Natural killer cell (primary cell): ENCODE measurements at regions not wholly inside any gene's neighbourhood (a gene's known extent, or its start where the extent isn't known, plus 50 kb on each side); places are given as distances from the start of the nearest gene placed in this dataset.

ENCODE experiments used
- ATAC-seq, 3 donors: fragments of 150-1000 bp in 2 of 3; fragments of 200-7000 bp in 1 of 3; cut with Tn5 transposase; 1 replicate in 1 of 3; 2 replicates in 2 of 3; pipeline ENCODE4 v1.10.0; 2021; ENCODE audit warnings: mild to moderate bottlenecking in 2 of 3, moderate library complexity in 2 of 3
- DNase-seq, 2 donors: peaks; one replicate each; pipeline versions ENCODE4 v3.0.0 to v3.0.0-alpha.2; 2013 to 2021; ENCODE audit warnings: mixed read lengths in 1 of 2
- H3K27ac ChIP-seq: one replicate; pipeline ENCODE4 v1.5.1; 2013; ENCODE audit warnings: mild to moderate bottlenecking, low read length
- H3K27me3 ChIP-seq: one replicate; pipeline ENCODE4 v1.6.1; 2013; ENCODE audit warnings: low read length; ENCODE audit not compliant: control insufficient read depth, insufficient read depth
- H3K36me3 ChIP-seq: one replicate; pipeline ENCODE4 v1.6.1; 2013; ENCODE audit warnings: low read length; ENCODE audit not compliant: control insufficient read depth, insufficient read depth
- H3K4me1 ChIP-seq: one replicate; pipeline ENCODE4 v1.6.1; 2013; ENCODE audit warnings: low read length; ENCODE audit not compliant: control insufficient read depth, insufficient read depth
- H3K4me3 ChIP-seq: one replicate; pipeline ENCODE4 v1.5.1; 2013; ENCODE audit warnings: low read length
- H3K9me3 ChIP-seq: one replicate; pipeline ENCODE4 v1.6.1; 2013; ENCODE audit warnings: low read length; ENCODE audit not compliant: control insufficient read depth, insufficient read depth
- H3K27ac Mint-ChIP-seq, 2 donors: one replicate each; pipeline ENCODE4 v1.8.0; 2022; ENCODE audit warnings: mild to moderate bottlenecking in 2 of 2, mixed read lengths in 2 of 2, moderate library complexity in 1 of 2
- H3K27me3 Mint-ChIP-seq, 2 donors: one replicate each; pipeline ENCODE4 v1.8.0; 2022; ENCODE audit warnings: low read depth in 2 of 2, mixed read lengths in 2 of 2
- H3K36me3 Mint-ChIP-seq: one replicate; pipeline ENCODE4 v1.8.0; 2022; ENCODE audit warnings: mixed read lengths
- H3K4me1 Mint-ChIP-seq, 2 donors: one replicate each; pipeline ENCODE4 v1.8.0; 2022; ENCODE audit warnings: mixed read lengths in 2 of 2
- H3K4me3 Mint-ChIP-seq: one replicate; pipeline ENCODE4 v1.8.0; 2022; ENCODE audit warnings: mild to moderate bottlenecking, moderate library complexity, mixed read lengths
- H3K9me3 Mint-ChIP-seq, 2 donors: one replicate each; pipeline ENCODE4 v1.8.0; 2022; ENCODE audit warnings: mixed read lengths in 2 of 2
- CTCF ChIP-seq: fragments of 200-600 bp; IDR thresholded peaks from one replicate; pipeline ENCODE4 v1.8.0; 2022; ENCODE audit warnings: antibody characterized with exemption
- WGBS: methylation state at CpG from one replicate; pipeline ENCODE4 v1.1.7; 2013; ENCODE audit warnings: missing lambda C conversion rate; ENCODE audit not compliant: insufficient coverage; 5-methylcytosine and 5-hydroxymethylcytosine counted together
- intact Hi-C: fragments of 100-400 bp; cut with micrococcal nuclease; formaldehyde crosslinking; loops from one replicate; pipeline ENCODE4 v1.14.2; 2022

GRCh38 chr2:192773044-192773443, 578.3 kb upstream of the TMEFF2 start:
- Mint-ChIP-seq H3K27me3 (no peaks in the 10 kb centered on the region), H3K27ac (no peak overlapping the region), H3K36me3 (no peaks in the 10 kb centered on the region), H3K4me3 (no peak overlapping the region), H3K4me1 (no peaks in the 10 kb centered on the region), H3K9me3 (peaks cover 6 to 9% of the 10 kb centered on the region in 2 donors)
- no peak overlapping the region for H3K4me3 ChIP-seq
- TF ChIP-seq CTCF = no peak
- no peaks in the 10 kb centered on the region for H3K4me1 ChIP-seq
- H3K36me3 ChIP-seq = no peaks in the 10 kb centered on the region
- H3K27ac ChIP-seq = no peak overlapping the region
- intact Hi-C loops = no loop called here
- H3K27me3 ChIP-seq = no peaks in the 10 kb centered on the region
- WGBS = 73% methylated on average over 2 of the region's 2 CpGs
- ATAC-seq (no peak), DNase-seq (no peak)
- H3K9me3 ChIP-seq = no peaks in the 10 kb centered on the region

GRCh38 chr2:192749611-192750200, 555.0 kb upstream of the TMEFF2 start:
- Histone ChIP-seq H3K9me3 (peaks cover 3% of the 10 kb centered on the region), H3K4me3 (no peak overlapping the region), H3K27ac (no peak overlapping the region), H3K4me1 (no peaks in the 10 kb centered on the region), H3K27me3 (no peaks in the 10 kb centered on the region), H3K36me3 (no peaks in the 10 kb centered on the region)
- Mint-ChIP-seq H3K4me1 (no peaks in the 10 kb centered on the region), H3K36me3 (no peaks in the 10 kb centered on the region), H3K27ac (no peak overlapping the region), H3K27me3 (no peaks in the 10 kb centered on the region), H3K9me3 (peaks cover 0 to 5% of the 10 kb centered on the region in 2 donors), H3K4me3 (no peak overlapping the region)
- no CpG with 5 or more reads among the region's 1 CpG for WGBS
- intact Hi-C loops = no loop called here
- ATAC-seq (no peak), DNase-seq (no peak)
- TF ChIP-seq CTCF = no peak

GRCh38 chr2:192741889-192742288, 547.2 kb upstream of the TMEFF2 start:
- Histone ChIP-seq H3K27me3 (no peaks in the 10 kb centered on the region), H3K4me1 (no peaks in the 10 kb centered on the region), H3K27ac (no peak overlapping the region), H3K36me3 (no peaks in the 10 kb centered on the region), H3K4me3 (no peak overlapping the region), H3K9me3 (no peaks in the 10 kb centered on the region)
- no peaks in the 10 kb centered on the region for H3K4me1 Mint-ChIP-seq
- TF ChIP-seq CTCF = no peak
- no peak for DNase-seq
- no peaks in the 10 kb centered on the region for H3K27me3 Mint-ChIP-seq
- no peak overlapping the region for H3K4me3 Mint-ChIP-seq
- intact Hi-C loops = no loop called here
- H3K36me3 Mint-ChIP-seq = no peaks in the 10 kb centered on the region
- no peak overlapping the region for H3K27ac Mint-ChIP-seq
- no peak for ATAC-seq
- H3K9me3 Mint-ChIP-seq = peaks cover 5% of the 10 kb centered on the region in 2 donors

- WGBS = 85% methylated on average over 3 of the region's 3 CpGs
- Histone ChIP-seq H3K4me1 (no peaks in the 10 kb centered on the region), H3K4me3 (no peak overlapping the region), H3K27ac (no peak overlapping the region), H3K36me3 (no peaks in the 10 kb centered on the region), H3K9me3 (no peaks in the 10 kb centered on the region), H3K27me3 (no peaks in the 10 kb centered on the region)
- Mint-ChIP-seq H3K27me3 (no peaks in the 10 kb centered on the region), H3K36me3 (no peaks in the 10 kb centered on the region), H3K4me3 (no peak overlapping the region), H3K9me3 (peaks cover 11 to 18% of the 10 kb centered on the region in 2 donors), H3K27ac (no peak overlapping the region), H3K4me1 (no peaks in the 10 kb centered on the region)
- no peak for DNase-seq
- TF ChIP-seq CTCF = no peak
- ATAC-seq = no peak
- intact Hi-C loops = no loop called here
Measured at GRCh38 chr2:192735447-192735846, 540.7 kb upstream of the TMEFF2 start.
